Erythroblast (primary cell): ENCODE measurements at regions not wholly inside any gene's neighbourhood (a gene's known extent, or its start where the extent isn't known, plus 50 kb on each side); places are given as distances from the start of the nearest gene placed in this dataset.

Experiments
- GATA1 ChIP-seq: IDR thresholded peaks from 2 replicates; pipeline ENCODE4 v1.6.1; 2011; ENCODE audit warnings: low read depth, mild to moderate bottlenecking, control low read depth, low read length, moderate library complexity
- POLR2A ChIP-seq: IDR thresholded peaks from 2 replicates; pipeline ENCODE4 v1.6.1; 2011; ENCODE audit warnings: mild to moderate bottlenecking, low read length

- TF ChIP-seq POLR2A (no peak), GATA1 (no peak)
These were observed 69.4 kb upstream of the COL13A1 start for GRCh38 chr10:69732147-69732825.
